ENCODE measurements at regions not wholly inside any gene's neighbourhood (a gene's known extent, or its start where the extent isn't known, plus 50 kb on each side); places are given as distances from the start of the nearest gene placed in this dataset.

DNA sequence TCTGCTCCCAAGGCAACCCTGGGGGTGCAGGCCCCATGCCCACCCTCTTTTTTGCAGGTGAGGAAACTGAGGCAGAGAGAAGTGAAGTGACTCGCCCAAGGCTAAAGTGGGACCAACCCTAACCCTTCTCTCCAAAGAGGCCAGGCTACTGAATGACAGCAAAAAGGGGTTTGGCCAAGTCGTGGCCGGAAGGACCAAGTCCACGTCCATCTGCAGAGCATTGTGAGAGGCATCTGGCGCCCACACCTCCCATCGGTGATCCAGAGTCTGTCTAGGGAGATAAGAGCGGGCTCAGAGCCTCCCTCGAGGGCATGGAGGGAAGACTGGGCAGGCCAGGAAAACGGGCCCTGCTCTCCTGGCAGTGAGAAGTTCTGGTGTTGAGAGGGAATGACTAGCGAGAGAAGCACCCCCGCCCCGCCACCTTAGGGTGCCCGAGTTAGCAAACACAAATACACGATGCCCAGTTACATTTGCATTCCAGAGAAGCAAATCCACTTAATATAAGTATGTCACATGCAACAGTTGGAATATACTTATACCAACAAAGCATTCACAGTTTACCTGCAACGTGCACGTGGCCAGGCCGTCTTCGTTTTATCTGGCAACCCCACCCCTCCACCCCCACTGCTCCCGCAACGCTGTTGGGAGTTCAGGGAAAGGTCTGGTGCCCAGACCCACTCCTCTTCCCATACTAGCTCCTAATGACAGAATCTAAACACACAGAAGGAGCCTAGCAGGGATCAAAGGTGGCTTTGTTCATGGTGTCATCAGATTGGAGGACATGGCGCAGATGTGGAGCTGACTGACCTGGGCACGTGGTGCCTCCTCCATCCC lies 124.9 kb downstream of the OAT start:
- H3K36me3 ChIP-seq = no peaks in the 10 kb centered on the region
- H3K4me1 ChIP-seq = no peaks in the 10 kb centered on the region
- intact Hi-C loops (cut with DNase I) = no loop called here
- H3K27ac ChIP-seq = no peak overlapping the region
- peak in 1 of 3 donors; percentile 40 for DNase-seq
- no peaks in the 10 kb centered on the region for H3K27me3 ChIP-seq
- TF ChIP-seq CTCF (IDR thresholded peaks at IDR 0.05) = no peak
- TF ChIP-seq POLR2A (IDR thresholded peaks at IDR 0.05) = no peak
- no peak overlapping the region for H3K4me3 ChIP-seq
- no peaks in the 10 kb centered on the region for H3K9me3 ChIP-seq
- ATAC-seq = no peak
- WGBS (ENCODE audit: insufficient coverage, low coverage, low lambda C conversion rate, missing lambda C conversion rate) = 74% methylated on average over 10 of the region's 22 CpGs

DNA sequence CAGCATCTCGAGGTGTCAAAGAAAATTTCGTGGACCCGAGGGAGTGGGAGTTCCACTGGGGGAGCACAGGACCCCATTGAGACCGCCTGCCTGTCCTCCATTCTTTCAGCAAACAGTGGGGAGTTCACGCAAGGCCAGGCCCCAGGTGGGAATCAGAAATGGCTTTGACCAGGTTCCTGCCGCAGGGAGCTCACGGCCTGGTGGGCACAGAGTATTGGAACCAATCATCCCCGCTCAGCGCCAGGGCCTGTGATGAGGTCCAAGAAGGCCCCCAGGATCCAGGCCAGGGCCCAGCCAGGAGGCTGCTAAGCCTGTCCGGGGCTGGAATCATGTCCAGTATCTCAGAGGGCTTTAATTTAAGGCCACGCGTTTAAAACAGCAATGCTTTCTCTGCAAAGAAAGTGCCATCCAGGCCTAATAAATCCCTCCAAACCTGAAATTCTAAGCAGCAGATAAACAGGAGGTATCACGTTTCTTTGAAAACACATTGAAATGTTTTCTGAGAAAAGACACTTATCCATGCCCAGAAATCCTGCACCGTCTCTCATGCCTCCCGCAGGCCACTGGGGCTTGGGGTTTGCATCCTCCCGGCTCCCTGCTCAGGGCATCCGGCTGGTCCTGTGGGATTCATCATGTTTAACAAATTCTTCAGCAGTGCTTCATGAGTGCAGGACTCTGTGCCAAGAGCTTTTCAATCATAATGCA lies 125.7 kb downstream of the OAT start:
- WGBS (ENCODE audit: insufficient coverage, low coverage, low lambda C conversion rate, missing lambda C conversion rate) = 69% methylated on average over 5 of the region's 17 CpGs
- H3K36me3 ChIP-seq = no peaks in the 10 kb centered on the region
- ATAC-seq (no peak), DNase-seq (peak in 1 of 3 donors; percentile 28)
- H3K27me3 ChIP-seq = no peaks in the 10 kb centered on the region
- H3K9me3 ChIP-seq = no peaks in the 10 kb centered on the region
- TF ChIP-seq POLR2A (IDR thresholded peaks at IDR 0.05) = no peak
- TF ChIP-seq CTCF (IDR thresholded peaks at IDR 0.05) = no peak
- no peak overlapping the region for H3K27ac ChIP-seq
- H3K4me1 ChIP-seq = no peaks in the 10 kb centered on the region
- no peak overlapping the region for H3K4me3 ChIP-seq
- intact Hi-C loops (cut with DNase I) = no loop called here

DNA sequence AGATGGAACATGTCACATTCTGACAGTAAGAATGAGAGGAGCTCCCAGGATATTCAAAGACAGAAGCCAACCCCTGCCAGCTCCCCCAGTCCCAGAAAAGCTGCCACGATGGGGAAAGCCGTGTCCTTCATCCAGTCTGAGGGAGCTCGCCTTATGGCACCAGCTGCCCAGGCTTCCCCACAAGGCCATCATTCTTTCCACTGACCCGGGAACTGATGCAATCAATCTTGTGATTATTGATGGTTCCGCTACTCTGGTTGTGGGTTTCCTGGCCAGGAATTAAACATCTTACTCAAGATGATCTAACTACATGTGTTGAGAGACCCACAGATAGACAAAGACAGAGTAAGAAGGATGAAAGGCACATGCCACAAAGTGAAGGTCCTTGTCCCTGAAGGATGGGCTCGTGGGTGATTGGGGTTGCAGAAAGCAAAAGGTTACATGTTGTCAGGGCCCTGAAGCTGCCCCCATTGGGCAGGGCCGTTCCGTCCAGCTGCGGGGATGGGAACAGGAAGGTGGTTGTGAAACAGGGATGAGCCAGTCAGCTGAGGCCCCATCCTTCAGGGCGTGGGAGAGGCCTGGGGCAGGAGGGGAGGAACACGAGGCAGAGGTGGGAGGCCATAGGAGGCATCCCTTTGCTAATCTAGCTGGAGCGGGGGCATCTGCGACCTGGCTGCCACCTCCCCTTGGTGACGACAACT lies 127.6 kb downstream of the OAT start:
- peak; percentile 57 to 72 (median 61) for DNase-seq
- Histone ChIP-seq H3K27me3 (no peaks in the 10 kb centered on the region), H3K27ac (no peak overlapping the region), H3K36me3 (no peaks in the 10 kb centered on the region), H3K4me1 (no peaks in the 10 kb centered on the region), H3K4me3 (no peak overlapping the region), H3K9me3 (no peaks in the 10 kb centered on the region)
- intact Hi-C loops (cut with DNase I) = no loop called here
- WGBS (ENCODE audit: insufficient coverage, low coverage, low lambda C conversion rate, missing lambda C conversion rate) = 57% methylated on average over 7 of the region's 14 CpGs
- peak; percentile 51 to 69 (median 64) for ATAC-seq
- TF ChIP-seq POLR2A (IDR thresholded peaks at IDR 0.05) = no peak
- TF ChIP-seq CTCF (IDR thresholded peaks at IDR 0.05) = no peak

DNA sequence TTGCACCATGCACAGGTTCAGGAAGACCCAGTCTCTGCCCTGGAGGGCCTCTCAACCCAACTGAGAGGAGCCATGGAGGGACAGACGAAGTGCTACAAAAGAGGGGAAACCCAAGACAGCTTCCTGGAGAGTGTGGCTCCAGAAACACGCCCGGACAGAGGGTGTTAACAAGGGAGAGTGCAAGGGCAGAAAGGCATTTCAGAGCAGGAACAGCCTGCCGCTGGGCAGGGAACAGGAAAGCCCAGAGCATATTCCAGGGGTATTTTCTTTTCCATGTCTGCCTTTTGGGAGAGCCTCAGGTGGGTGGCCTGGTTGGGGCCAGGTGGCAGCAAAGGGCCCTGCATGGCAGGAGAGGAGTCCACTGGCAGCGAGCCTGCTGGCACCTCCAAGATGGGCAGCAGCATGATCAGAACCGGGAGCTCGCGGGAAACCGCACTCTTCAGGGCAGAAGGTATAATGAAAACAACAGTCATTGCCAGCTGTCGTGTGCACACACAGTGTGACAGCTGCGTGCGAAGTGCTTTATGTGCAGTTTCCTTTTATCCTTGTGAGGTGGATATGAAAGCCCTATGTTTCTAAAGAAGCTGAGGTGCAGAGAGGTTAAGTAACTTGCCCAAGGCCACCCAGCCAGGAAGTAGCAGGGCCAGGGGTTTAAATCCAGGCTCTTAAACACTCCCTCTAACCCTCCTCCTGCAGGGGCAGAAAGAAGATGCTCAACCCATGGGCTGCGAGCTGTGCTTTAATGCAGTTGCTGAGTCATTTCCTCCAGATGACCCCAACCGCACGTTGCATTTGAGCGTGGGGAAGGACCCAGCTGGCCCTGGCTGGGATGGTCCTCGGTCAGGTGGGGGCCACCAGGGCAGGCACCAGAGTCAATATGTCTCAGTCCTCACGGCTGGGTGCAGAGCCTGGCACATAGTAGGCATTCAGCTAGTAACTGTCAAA lies 128.6 kb downstream of the OAT start:
- H3K36me3 ChIP-seq = no peaks in the 10 kb centered on the region
- H3K4me3 ChIP-seq = no peak overlapping the region
- H3K9me3 ChIP-seq = no peaks in the 10 kb centered on the region
- ATAC-seq = peak; percentile 40 to 67 (median 50)
- no peaks in the 10 kb centered on the region for H3K4me1 ChIP-seq
- DNase-seq = peak; percentile 50 to 67 (median 57)
- H3K27ac ChIP-seq = no peak overlapping the region
- WGBS (ENCODE audit: insufficient coverage, low coverage, low lambda C conversion rate, missing lambda C conversion rate) = 45% methylated on average over 8 of the region's 18 CpGs
- intact Hi-C loops (cut with DNase I) = no loop called here
- no peaks in the 10 kb centered on the region for H3K27me3 ChIP-seq
- TF ChIP-seq CTCF (IDR thresholded peaks at IDR 0.05) (no peak), POLR2A (IDR thresholded peaks at IDR 0.05) (no peak)
